ENCODE measurements at regions not wholly inside any gene's neighbourhood (a gene's known extent, or its start where the extent isn't known, plus 50 kb on each side); places are given as distances from the start of the nearest gene placed in this dataset.

GRCh38 chr5:3372289-3372688, 223.3 kb upstream of the IRX1 start:
- no peak for TF ChIP-seq CTCF (IDR thresholded peaks at IDR 0.05; ENCODE audit: insufficient read depth, low read depth, low read length)
- DNase-seq (ENCODE audit: low read depth) = no peak
- POLR2A ChIA-PET = no interaction called here
- H3K27me3 ChIP-seq (ENCODE audit: control insufficient read depth, insufficient read depth, low read length) = no peaks in the 10 kb centered on the region
- H3K36me3 ChIP-seq (ENCODE audit: control insufficient read depth, insufficient read depth, low read length) = no peaks in the 10 kb centered on the region
- no peak overlapping the region for H3K4me3 ChIP-seq (ENCODE audit: low read depth, low read length)
- CTCF ChIA-PET = no interaction called here

- Histone ChIP-seq H3K36me3 (ENCODE audit: control insufficient read depth, insufficient read depth, low read length) (no peaks in the 10 kb centered on the region), H3K27me3 (ENCODE audit: control insufficient read depth, insufficient read depth, low read length) (no peaks in the 10 kb centered on the region), H3K4me3 (ENCODE audit: low read depth, low read length) (no peak overlapping the region)
- no peak for TF ChIP-seq CTCF (IDR thresholded peaks at IDR 0.05; ENCODE audit: insufficient read depth, low read depth, low read length)
- no peak for DNase-seq (ENCODE audit: low read depth)
- ChIA-PET CTCF (no interaction called here), POLR2A (no interaction called here)
Measured at GRCh38 chr5:3365501-3366215, 230.0 kb upstream of the IRX1 start.

- no peak for DNase-seq (ENCODE audit: low read depth)
- Histone ChIP-seq H3K27me3 (ENCODE audit: control insufficient read depth, insufficient read depth, low read length) (no peaks in the 10 kb centered on the region), H3K36me3 (ENCODE audit: control insufficient read depth, insufficient read depth, low read length) (no peaks in the 10 kb centered on the region), H3K4me3 (ENCODE audit: low read depth, low read length) (no peak overlapping the region)
- no peak for TF ChIP-seq CTCF (IDR thresholded peaks at IDR 0.05; ENCODE audit: insufficient read depth, low read depth, low read length)
- ChIA-PET POLR2A (no interaction called here), CTCF (no interaction called here)
Measured at GRCh38 chr5:3364941-3365340, 230.7 kb upstream of the IRX1 start.

GRCh38 chr5:3364433-3364832, 231.2 kb upstream of the IRX1 start:
- TF ChIP-seq CTCF (IDR thresholded peaks at IDR 0.05; ENCODE audit: insufficient read depth, low read depth, low read length) = no peak

GRCh38 chr5:3362606-3362910, 233.1 kb upstream of the IRX1 start:
- no peak for DNase-seq (ENCODE audit: low read depth)
- TF ChIP-seq CTCF (IDR thresholded peaks at IDR 0.05; ENCODE audit: insufficient read depth, low read depth, low read length) = no peak
- Histone ChIP-seq H3K4me3 (ENCODE audit: low read depth, low read length) (no peak overlapping the region), H3K27me3 (ENCODE audit: control insufficient read depth, insufficient read depth, low read length) (no peaks in the 10 kb centered on the region), H3K36me3 (ENCODE audit: control insufficient read depth, insufficient read depth, low read length) (no peaks in the 10 kb centered on the region)
- CTCF ChIA-PET = no interaction called here
- POLR2A ChIA-PET = no interaction called here

More at GRCh38 chr5:3364433-3364832, 231.2 kb upstream of the IRX1 start:
- ChIA-PET CTCF (no interaction called here), POLR2A (no interaction called here)
- no peak for DNase-seq (ENCODE audit: low read depth)
- no peaks in the 10 kb centered on the region for H3K27me3 ChIP-seq (ENCODE audit: control insufficient read depth, insufficient read depth, low read length)
- H3K36me3 ChIP-seq (ENCODE audit: control insufficient read depth, insufficient read depth, low read length) = no peaks in the 10 kb centered on the region
- no peak overlapping the region for H3K4me3 ChIP-seq (ENCODE audit: low read depth, low read length)
